ENCODE measurements at regions not wholly inside any gene's neighbourhood (a gene's known extent, or its start where the extent isn't known, plus 50 kb on each side); places are given as distances from the start of the nearest gene placed in this dataset.

GRCh38 chr13:70856025-70856424 lies 747.8 kb upstream of the KLHL1 start:
- TF ChIP-seq, protein P1, sequence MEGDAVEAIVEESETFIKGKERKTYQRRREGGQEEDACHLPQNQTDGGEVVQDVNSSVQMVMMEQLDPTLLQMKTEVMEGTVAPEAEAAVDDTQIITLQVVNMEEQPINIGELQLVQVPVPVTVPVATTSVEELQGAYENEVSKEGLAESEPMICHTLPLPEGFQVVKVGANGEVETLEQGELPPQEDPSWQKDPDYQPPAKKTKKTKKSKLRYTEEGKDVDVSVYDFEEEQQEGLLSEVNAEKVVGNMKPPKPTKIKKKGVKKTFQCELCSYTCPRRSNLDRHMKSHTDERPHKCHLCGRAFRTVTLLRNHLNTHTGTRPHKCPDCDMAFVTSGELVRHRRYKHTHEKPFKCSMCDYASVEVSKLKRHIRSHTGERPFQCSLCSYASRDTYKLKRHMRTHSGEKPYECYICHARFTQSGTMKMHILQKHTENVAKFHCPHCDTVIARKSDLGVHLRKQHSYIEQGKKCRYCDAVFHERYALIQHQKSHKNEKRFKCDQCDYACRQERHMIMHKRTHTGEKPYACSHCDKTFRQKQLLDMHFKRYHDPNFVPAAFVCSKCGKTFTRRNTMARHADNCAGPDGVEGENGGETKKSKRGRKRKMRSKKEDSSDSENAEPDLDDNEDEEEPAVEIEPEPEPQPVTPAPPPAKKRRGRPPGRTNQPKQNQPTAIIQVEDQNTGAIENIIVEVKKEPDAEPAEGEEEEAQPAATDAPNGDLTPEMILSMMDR (IDR thresholded peaks at IDR 0.05): no peak
- no peak for TF ChIP-seq POLR2A (IDR thresholded peaks at IDR 0.05)

Data from tibial nerve (tissue), 3 donors.